AG04450 (cell line): ENCODE measurements at regions not wholly inside any gene's neighbourhood (a gene's known extent, or its start where the extent isn't known, plus 50 kb on each side); places are given as distances from the start of the nearest gene placed in this dataset.

Experiments used
- CTCF ChIA-PET: fragments of 300-600, 350-600 bp; formaldehyde crosslinking; extraction: SDS; loops from one replicate; lab custom pipeline; 2022; ENCODE audit warnings: antibody characterized with exemption, inconsistent platforms; lab: Charles Lee
- POLR2A ChIA-PET: fragments of 350-600 bp; formaldehyde crosslinking; extraction: SDS; loops from one replicate; lab custom pipeline; 2021; ENCODE audit warnings: antibody characterized with exemption, inconsistent platforms; lab: Yijun Ruan, JAX
- DNase-seq: peaks from one replicate; pipeline ENCODE4 v3.0.0-alpha.2; 2011; ENCODE audit warnings: low read depth, low spot score
- H3K27ac ChIP-seq: one replicate; pipeline ENCODE4 v1.5.1; 2012; ENCODE audit warnings: low read depth, low read length, control low read depth
- H3K27me3 ChIP-seq: one replicate; pipeline ENCODE4 v1.6.0; 2012; ENCODE audit warnings: low read length; ENCODE audit not compliant: control insufficient read depth, insufficient read depth
- H3K4me3 ChIP-seq: 2 replicates; pipeline ENCODE4 v1.5.1; 2011; ENCODE audit warnings: mild to moderate bottlenecking, low read depth, low read length, control low read depth
- H3K9me3 ChIP-seq: 2 replicates; pipeline ENCODE4 v1.5.1; 2012; ENCODE audit warnings: low read length; ENCODE audit not compliant: control insufficient read depth, insufficient read depth
- TF ChIP-seq, protein P1 (sequence below): IDR thresholded peaks from 2 replicates; pipeline ENCODE4 v1.5.1; 2011; ENCODE audit warnings: low read depth, low read length, control low read depth, inconsistent platforms

DNA sequence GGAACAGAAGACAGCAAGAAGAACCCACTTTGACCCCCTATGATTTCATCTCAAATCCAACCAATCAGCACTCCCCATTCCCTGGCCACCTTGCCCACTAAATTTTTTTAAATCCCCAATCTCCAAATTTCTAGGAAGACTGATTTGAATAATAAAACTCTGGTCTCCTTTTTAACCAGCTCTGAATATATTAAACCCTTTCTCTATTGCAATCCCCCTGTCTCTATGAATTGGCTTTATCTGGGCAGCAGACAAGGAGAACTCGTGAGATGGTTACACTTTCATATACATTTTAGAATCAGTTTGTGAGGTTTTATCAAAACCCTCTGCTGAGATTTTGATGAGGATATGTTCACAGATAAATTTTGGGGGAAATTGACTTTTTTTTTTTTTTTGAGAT is 90.3 kb upstream of the TRIM24 start:
- CTCF ChIA-PET = no interaction called here
- POLR2A ChIA-PET = no interaction called here
- TF ChIP-seq, protein P1, sequence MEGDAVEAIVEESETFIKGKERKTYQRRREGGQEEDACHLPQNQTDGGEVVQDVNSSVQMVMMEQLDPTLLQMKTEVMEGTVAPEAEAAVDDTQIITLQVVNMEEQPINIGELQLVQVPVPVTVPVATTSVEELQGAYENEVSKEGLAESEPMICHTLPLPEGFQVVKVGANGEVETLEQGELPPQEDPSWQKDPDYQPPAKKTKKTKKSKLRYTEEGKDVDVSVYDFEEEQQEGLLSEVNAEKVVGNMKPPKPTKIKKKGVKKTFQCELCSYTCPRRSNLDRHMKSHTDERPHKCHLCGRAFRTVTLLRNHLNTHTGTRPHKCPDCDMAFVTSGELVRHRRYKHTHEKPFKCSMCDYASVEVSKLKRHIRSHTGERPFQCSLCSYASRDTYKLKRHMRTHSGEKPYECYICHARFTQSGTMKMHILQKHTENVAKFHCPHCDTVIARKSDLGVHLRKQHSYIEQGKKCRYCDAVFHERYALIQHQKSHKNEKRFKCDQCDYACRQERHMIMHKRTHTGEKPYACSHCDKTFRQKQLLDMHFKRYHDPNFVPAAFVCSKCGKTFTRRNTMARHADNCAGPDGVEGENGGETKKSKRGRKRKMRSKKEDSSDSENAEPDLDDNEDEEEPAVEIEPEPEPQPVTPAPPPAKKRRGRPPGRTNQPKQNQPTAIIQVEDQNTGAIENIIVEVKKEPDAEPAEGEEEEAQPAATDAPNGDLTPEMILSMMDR = no peak
- Histone ChIP-seq H3K4me3 (no peak overlapping the region), H3K27ac (no peak overlapping the region), H3K27me3 (no peaks in the 10 kb centered on the region), H3K9me3 (peaks cover 31% of the 10 kb centered on the region)
- DNase-seq = no peak

DNA sequence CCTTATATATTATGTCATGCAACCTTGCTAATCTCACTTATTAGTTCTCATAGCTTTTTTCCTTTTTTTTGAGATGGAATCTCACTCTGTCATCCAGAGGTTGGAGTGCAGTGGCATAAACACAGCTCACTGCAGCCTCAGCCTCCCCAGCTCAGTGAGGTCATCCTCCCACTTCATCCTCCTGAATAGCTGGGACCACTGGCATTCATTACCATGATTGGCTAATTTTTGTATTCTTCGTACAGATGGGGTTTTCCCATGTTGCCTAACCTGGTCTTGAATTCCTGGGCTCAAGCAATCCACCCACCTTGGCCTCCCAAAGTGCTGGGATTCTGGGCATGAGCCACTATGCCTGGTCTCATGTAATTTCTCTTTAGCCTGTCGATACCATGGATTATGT is 89.1 kb upstream of the TRIM24 start:
- no peak for DNase-seq
- no peak overlapping the region for H3K4me3 ChIP-seq
- no peaks in the 10 kb centered on the region for H3K27me3 ChIP-seq
- CTCF ChIA-PET = no interaction called here
- H3K9me3 ChIP-seq = peaks cover 35% of the 10 kb centered on the region
- POLR2A ChIA-PET = no interaction called here
- TF ChIP-seq, protein P1 = no peak
- no peak overlapping the region for H3K27ac ChIP-seq

DNA sequence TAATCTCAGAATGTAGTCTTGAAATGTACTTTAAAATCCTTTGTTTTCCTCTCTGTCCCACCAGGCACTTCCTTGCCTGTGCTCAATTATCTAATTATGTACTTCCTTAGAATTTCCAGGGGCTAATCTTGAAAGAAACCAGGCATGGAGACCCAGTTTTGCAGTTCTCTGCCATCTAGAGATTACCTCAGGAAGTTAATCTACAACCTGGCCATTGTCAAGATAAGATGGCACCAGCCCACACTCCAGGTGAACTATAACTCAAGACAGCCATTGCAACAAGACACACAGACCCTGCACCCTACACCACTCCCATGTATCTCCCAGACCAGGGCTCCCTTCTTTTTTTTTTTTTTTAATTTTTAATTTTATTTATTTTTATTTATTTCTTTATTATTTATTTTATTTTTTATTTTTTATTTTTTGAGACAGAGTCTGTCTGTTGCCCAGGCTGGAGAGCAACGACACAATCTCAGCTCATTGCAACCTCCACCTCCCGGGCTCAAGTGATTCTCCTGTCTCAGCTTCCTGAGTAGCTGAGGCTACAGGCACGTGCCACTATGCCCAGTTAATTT is 85.9 kb upstream of the TRIM24 start:
- ChIA-PET POLR2A (no interaction called here), CTCF (no interaction called here)
- no peaks in the 10 kb centered on the region for H3K27me3 ChIP-seq
- no peak overlapping the region for H3K27ac ChIP-seq
- DNase-seq = no peak
- no peak overlapping the region for H3K4me3 ChIP-seq
- TF ChIP-seq, protein P1 = no peak
- H3K9me3 ChIP-seq = peaks cover 31% of the 10 kb centered on the region

DNA sequence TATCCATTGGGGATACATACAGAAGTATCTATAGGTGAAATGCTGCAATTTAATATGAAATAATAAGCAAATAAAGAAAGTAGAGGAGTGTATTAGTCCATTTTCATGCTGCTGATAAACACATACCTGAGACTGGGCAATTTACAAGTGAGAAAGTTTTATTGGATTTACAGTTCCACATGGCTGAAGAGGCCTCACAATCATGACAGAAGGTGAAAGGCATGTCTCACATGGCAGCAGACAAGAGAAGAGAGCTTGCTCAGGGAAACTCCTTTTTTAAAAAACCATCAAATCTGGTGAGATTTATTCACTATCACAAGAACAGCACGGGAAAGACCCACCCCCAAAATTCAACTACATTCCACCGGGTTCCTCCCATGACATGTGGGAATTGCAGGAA is 82.8 kb upstream of the TRIM24 start:
- TF ChIP-seq, protein P1 = no peak
- H3K9me3 ChIP-seq = peaks cover 19% of the 10 kb centered on the region
- CTCF ChIA-PET = interaction anchor here (1.0 kb wide), 1 partner anchor 361 kb away, joined by 4 read pairs; no protein-coding TSS in a partner anchor
- POLR2A ChIA-PET = no interaction called here
- no peaks in the 10 kb centered on the region for H3K27me3 ChIP-seq
- H3K4me3 ChIP-seq = no peak overlapping the region
- H3K27ac ChIP-seq = no peak overlapping the region
- no peak for DNase-seq

DNA sequence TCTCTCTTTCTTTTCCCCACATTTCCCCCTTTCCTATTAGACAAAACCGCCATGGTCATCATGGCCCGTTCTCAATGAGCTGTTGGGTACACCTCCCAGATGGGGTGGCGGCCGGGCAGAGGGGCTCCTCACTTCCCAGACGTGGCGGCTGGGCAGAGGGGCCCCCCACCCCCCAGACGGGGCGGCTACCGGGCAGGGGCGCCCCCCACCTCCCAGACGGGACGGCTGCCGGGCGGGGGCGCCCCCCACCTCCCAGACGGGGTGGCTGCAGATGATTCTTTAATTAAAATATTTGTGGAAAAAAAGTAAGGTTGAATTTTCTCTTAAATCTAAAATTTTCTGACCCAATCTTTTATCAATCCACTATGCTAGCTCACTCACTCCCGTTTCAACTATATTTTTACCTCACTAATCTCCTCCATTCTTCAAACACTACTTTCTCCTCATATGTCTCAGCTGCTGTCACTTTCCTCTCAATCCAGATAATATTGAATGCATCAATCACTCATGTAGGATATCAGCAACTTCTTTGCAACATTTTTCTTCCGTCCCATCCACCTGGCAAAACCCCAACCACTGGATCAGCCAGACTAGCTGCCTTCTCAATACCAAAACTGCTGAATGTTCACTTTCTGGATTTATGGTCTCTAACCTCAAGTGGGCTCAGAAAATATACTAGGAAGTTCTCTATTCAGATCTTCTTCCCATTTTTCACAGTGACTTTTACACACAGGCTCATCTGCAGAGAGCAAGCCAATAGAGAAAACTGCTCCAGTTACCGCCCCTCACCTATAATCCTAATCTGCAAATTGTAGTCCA is 81.1 kb upstream of the TRIM24 start:
- H3K27me3 ChIP-seq = no peaks in the 10 kb centered on the region
- peaks cover 16% of the 10 kb centered on the region for H3K9me3 ChIP-seq
- no peak overlapping the region for H3K27ac ChIP-seq
- DNase-seq = no peak
- POLR2A ChIA-PET = no interaction called here
- CTCF ChIA-PET = no interaction called here
- no peak overlapping the region for H3K4me3 ChIP-seq
- TF ChIP-seq, protein P1 = no peak
